SK-N-MC (cell line): ENCODE measurements at regions not wholly inside any gene's neighbourhood (a gene's known extent, or its start where the extent isn't known, plus 50 kb on each side); places are given as distances from the start of the nearest gene placed in this dataset.

ENCODE experiments used
- DNase-seq: peaks from one replicate; pipeline ENCODE4 v3.0.0-alpha.2; 2011; ENCODE audit warnings: low read depth, low spot score
- H3K27ac ChIP-seq: fragments of 200-600 bp; sonication (generic); 2 replicates; pipeline ENCODE4 v1.5.1; 2016; ENCODE audit warnings: mixed run types
- H3K36me3 ChIP-seq: fragments of 200-600 bp; sonication (generic); 2 replicates; pipeline ENCODE4 v1.6.1; 2017; ENCODE audit warnings: antibody characterized with exemption, low read length, mixed read lengths; ENCODE audit not compliant: insufficient read depth
- H3K4me3 ChIP-seq: fragments of 200-600 bp; sonication (generic); 2 replicates; pipeline ENCODE4 v1.5.1; 2016
- H3K9ac ChIP-seq: fragments of 200-600 bp; sonication (generic); 2 replicates; pipeline ENCODE4 v1.8.0; 2017; ENCODE audit warnings: mixed run types, mixed read lengths; ENCODE audit not compliant: insufficient read length
- H3K9me3 ChIP-seq: fragments of 200-600 bp; sonication (generic); 2 replicates; pipeline ENCODE4 v1.6.1; 2017; ENCODE audit warnings: low read depth, mild to moderate bottlenecking, antibody characterized with exemption, low read length, moderate library complexity, mixed read lengths
- EZH2 ChIP-seq: fragments of 200-600 bp; sonication (generic); IDR thresholded peaks from one replicate; pipeline ENCODE4 v1.6.1; 2017; ENCODE audit warnings: antibody characterized with exemption
- FOXP2 ChIP-seq: optimal IDR thresholded peaks from 2 replicates; pipeline ENCODE3; 2011; ENCODE audit warnings: mild to moderate bottlenecking, moderate library complexity; ENCODE audit not compliant: insufficient read depth; ENCODE audit errors: extremely low read length, control extremely low read depth
- POLR2AphosphoS5 ChIP-seq: IDR thresholded peaks from 2 replicates; pipeline ENCODE4 v1.6.1; 2012; ENCODE audit warnings: mild to moderate bottlenecking, low read depth, low read length, borderline replicate concordance

- no peak for TF ChIP-seq FOXP2
- TF ChIP-seq EZH2, result no peak
- TF ChIP-seq POLR2AphosphoS5, result no peak
- no peak overlapping the region for H3K27ac ChIP-seq
- no peaks in the 10 kb centered on the region for H3K9me3 ChIP-seq
- H3K9ac ChIP-seq, result no peak overlapping the region
- H3K4me3 ChIP-seq, result no peak overlapping the region
- H3K36me3 ChIP-seq, result no peaks in the 10 kb centered on the region
- DNase-seq, result no peak
Observed at GRCh38 chr2:19491796-19492195, 133.4 kb upstream of the OSR1 start.

DNA sequence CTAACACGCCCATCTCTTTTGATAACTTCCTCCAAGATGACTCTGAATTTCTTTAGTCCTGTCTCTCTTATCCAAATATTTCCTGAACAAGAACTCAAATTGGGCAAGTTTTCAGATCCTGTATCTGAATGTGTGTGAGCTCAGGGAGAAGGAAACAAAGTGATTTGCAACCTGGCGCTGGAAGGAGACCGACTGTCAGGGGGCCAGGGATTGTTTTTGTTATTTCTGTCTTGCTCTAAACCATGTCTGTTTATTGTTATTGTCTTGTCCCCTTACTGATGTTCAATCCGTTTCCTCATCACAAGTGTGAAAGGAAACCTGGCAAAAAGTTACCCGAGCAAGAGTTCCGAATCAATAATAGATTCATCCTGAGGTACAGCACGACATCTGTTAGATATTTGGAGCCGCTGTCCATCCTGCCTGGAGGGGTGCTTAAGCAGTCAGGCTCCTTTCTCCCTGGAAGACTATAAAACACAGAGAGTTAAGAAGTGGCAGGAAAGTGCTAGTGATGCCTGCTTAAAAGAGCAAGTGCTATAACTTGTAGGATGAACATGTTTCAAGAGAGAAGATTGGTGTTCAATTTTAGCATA, 132.5 kb upstream of the OSR1 start:
- H3K36me3 ChIP-seq, result no peaks in the 10 kb centered on the region
- no peaks in the 10 kb centered on the region for H3K9me3 ChIP-seq
- no peak for DNase-seq
- H3K4me3 ChIP-seq, result no peak overlapping the region
- no peak overlapping the region for H3K9ac ChIP-seq
- H3K27ac ChIP-seq, result no peak overlapping the region
- TF ChIP-seq EZH2 (no peak), FOXP2 (no peak), POLR2AphosphoS5 (no peak)

- TF ChIP-seq POLR2AphosphoS5 (no peak), FOXP2 (no peak), EZH2 (no peak)
- Histone ChIP-seq H3K9me3 (no peaks in the 10 kb centered on the region), H3K36me3 (no peaks in the 10 kb centered on the region), H3K4me3 (no peak overlapping the region), H3K9ac (no peak overlapping the region), H3K27ac (no peak overlapping the region)
- no peak for DNase-seq
Observed at GRCh38 chr2:19488009-19488691, 129.7 kb upstream of the OSR1 start.

DNA sequence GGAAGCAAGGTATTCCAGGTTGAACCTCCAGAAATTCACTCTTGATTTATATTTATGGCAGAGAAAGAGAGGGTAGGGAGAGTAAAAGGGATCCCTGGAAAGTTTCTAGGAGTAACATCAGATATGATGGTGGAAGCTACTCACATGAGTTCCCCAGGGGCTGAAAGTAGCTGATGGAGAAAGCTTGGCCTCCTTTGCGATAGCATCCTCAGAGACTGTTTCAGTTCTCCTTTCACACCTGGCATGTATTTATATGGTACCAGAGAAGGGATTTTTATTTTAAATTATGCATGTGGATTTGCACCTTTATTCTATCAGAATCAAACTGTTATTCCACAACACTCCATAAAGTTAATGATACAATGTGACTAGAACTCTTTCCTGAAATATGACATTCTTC, 126.3 kb upstream of the OSR1 start:
- DNase-seq, result no peak
- Histone ChIP-seq H3K27ac (no peak overlapping the region), H3K9me3 (no peaks in the 10 kb centered on the region), H3K9ac (no peak overlapping the region), H3K36me3 (no peaks in the 10 kb centered on the region), H3K4me3 (no peak overlapping the region)
- TF ChIP-seq EZH2, result no peak
- no peak for TF ChIP-seq POLR2AphosphoS5
- TF ChIP-seq FOXP2, result no peak

GRCh38 chr2:19480673-19481072, 122.2 kb upstream of the OSR1 start:
- Histone ChIP-seq H3K4me3 (no peak overlapping the region), H3K27ac (no peak overlapping the region), H3K9me3 (no peaks in the 10 kb centered on the region), H3K36me3 (no peaks in the 10 kb centered on the region), H3K9ac (no peak overlapping the region)
- no peak for DNase-seq
- no peak for TF ChIP-seq EZH2

- Histone ChIP-seq H3K36me3 (no peaks in the 10 kb centered on the region), H3K9ac (no peak overlapping the region), H3K9me3 (no peaks in the 10 kb centered on the region), H3K27ac (no peak overlapping the region), H3K4me3 (no peak overlapping the region)
- DNase-seq, result no peak
- TF ChIP-seq FOXP2 (no peak), EZH2 (no peak), POLR2AphosphoS5 (no peak)
Observed at GRCh38 chr2:19479666-19480065, 121.2 kb upstream of the OSR1 start.

DNA sequence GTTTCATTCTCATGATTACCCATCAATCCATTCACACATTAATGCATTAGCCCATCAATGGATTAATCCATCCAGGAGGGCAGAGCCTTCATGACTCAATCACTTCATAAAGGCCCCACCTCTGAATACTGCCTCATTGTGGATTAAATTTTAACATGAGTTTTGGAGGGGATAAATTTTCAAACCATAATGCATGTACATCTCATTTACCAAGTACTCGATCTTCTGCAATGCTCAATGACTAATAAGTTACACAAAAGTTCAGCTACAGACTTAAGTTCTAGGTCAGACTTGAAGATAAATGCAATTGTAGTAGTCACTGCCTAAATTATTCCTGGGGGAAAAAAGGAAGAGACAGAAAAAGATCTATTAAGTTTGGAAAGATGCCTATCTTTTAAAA, 120.0 kb upstream of the OSR1 start:
- H3K27ac ChIP-seq, result no peak overlapping the region
- H3K9ac ChIP-seq, result no peak overlapping the region
- H3K36me3 ChIP-seq, result no peaks in the 10 kb centered on the region
- TF ChIP-seq FOXP2 (no peak), EZH2 (no peak), POLR2AphosphoS5 (no peak)
- no peak for DNase-seq
- H3K9me3 ChIP-seq, result no peaks in the 10 kb centered on the region
- no peak overlapping the region for H3K4me3 ChIP-seq

DNA sequence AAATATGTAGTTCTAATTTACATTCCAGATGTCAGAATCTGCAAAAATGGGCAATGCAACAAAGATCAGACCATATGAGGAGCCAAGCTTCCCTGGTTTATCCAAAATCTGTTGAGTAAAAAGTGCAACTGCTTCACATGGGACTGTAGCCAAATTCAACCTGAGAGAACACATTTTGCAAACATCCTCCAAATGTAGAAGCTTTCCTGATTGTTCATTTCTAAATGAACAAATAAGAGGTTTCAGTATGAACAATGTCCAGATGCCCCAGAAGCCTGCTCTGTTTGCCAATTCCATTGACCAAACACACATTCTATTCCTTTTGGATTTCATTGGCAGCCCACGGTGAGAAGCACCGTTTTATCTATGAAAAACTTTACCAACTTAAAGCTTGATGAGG, 117.9 kb upstream of the OSR1 start:
- Histone ChIP-seq H3K27ac (no peak overlapping the region), H3K9ac (no peak overlapping the region), H3K4me3 (no peak overlapping the region), H3K36me3 (no peaks in the 10 kb centered on the region), H3K9me3 (no peaks in the 10 kb centered on the region)
- DNase-seq, result no peak
- no peak for TF ChIP-seq POLR2AphosphoS5
- TF ChIP-seq EZH2, result no peak
- TF ChIP-seq FOXP2, result no peak

DNA sequence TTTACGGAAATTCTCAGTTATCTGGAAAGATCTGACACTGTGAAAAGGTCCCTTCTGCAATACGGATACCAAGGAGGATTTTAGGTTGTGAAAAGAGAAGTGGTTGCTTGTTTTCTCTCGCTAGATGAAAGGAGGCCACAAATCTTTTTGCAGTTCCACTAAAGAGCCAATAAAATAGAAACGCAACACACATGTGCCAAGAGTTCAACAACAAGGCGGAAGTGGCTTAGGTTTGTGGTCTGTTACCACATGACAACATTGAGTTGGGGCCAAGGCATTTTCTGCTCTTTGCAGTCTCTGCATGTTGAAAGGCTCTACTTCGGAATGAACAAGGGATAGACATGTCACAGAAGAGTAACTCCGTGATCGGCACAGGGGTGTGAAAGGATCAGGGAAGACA, 115.7 kb upstream of the OSR1 start:
- Histone ChIP-seq H3K9ac (no peak overlapping the region), H3K36me3 (no peaks in the 10 kb centered on the region), H3K9me3 (no peaks in the 10 kb centered on the region), H3K4me3 (peak overlapping the region; percentile 69), H3K27ac (peak overlapping the region; percentile 59; the same call in 1 of the 2 replicates)
- peak; percentile 60 for DNase-seq
- TF ChIP-seq POLR2AphosphoS5 (no peak), EZH2 (no peak), FOXP2 (peak; percentile 96)
